DND-41 (cell line): ENCODE measurements at regions not wholly inside any gene's neighbourhood (a gene's known extent, or its start where the extent isn't known, plus 50 kb on each side); places are given as distances from the start of the nearest gene placed in this dataset.

Experiments
- EZH2 ChIP-seq: IDR thresholded peaks from 3 replicates; pipeline ENCODE4 v1.6.1; 2012; ENCODE audit warnings: borderline replicate concordance, low read depth, mild to moderate bottlenecking, moderate library complexity, low read length, inconsistent platforms; ENCODE audit not compliant: severe bottlenecking
- TF ChIP-seq, protein P1 (sequence below): IDR thresholded peaks from 2 replicates; pipeline ENCODE4 v1.5.1; 2012; ENCODE audit warnings: borderline replicate concordance, low read length, moderate library complexity, mild to moderate bottlenecking; ENCODE audit not compliant: poor library complexity, severe bottlenecking; ENCODE audit errors: extremely low read depth

GRCh38 chr3:73179601-73180000, 118.1 kb downstream of the EBLN2 start:
- TF ChIP-seq, protein P1, sequence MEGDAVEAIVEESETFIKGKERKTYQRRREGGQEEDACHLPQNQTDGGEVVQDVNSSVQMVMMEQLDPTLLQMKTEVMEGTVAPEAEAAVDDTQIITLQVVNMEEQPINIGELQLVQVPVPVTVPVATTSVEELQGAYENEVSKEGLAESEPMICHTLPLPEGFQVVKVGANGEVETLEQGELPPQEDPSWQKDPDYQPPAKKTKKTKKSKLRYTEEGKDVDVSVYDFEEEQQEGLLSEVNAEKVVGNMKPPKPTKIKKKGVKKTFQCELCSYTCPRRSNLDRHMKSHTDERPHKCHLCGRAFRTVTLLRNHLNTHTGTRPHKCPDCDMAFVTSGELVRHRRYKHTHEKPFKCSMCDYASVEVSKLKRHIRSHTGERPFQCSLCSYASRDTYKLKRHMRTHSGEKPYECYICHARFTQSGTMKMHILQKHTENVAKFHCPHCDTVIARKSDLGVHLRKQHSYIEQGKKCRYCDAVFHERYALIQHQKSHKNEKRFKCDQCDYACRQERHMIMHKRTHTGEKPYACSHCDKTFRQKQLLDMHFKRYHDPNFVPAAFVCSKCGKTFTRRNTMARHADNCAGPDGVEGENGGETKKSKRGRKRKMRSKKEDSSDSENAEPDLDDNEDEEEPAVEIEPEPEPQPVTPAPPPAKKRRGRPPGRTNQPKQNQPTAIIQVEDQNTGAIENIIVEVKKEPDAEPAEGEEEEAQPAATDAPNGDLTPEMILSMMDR: no peak
- no peak for TF ChIP-seq EZH2
